ENCODE measurements at regions not wholly inside any gene's neighbourhood (a gene's known extent, or its start where the extent isn't known, plus 50 kb on each side); places are given as distances from the start of the nearest gene placed in this dataset.

GRCh38 chr2:3126171-3126910, 251.3 kb downstream of the EIPR1 start:
- Histone ChIP-seq H3K4me3 (no peak overlapping the region), H3K27me3 (ENCODE audit: low read depth) (no peaks in the 10 kb centered on the region), H3K36me3 (replicated peaks) (no peaks in the 10 kb centered on the region), H3K9me3 (no peaks in the 10 kb centered on the region), H3K4me1 (no peaks in the 10 kb centered on the region)
- in situ Hi-C loops (cut with MboI; ENCODE audit: low sequenced_read_pairs), result no loop called here
- no peak for DNase-seq (ENCODE audit: low spot score in 2 of 2)

- DNase-seq (ENCODE audit: low spot score in 2 of 2), result no peak
- H3K27me3 ChIP-seq (ENCODE audit: low read depth), result no peaks in the 10 kb centered on the region
- no peaks in the 10 kb centered on the region for H3K4me1 ChIP-seq
- no peaks in the 10 kb centered on the region for H3K9me3 ChIP-seq
- no peak overlapping the region for H3K4me3 ChIP-seq
- no peaks in the 10 kb centered on the region for H3K36me3 ChIP-seq (replicated peaks)
- in situ Hi-C loops (cut with MboI; ENCODE audit: low sequenced_read_pairs), result no loop called here
Observed at GRCh38 chr2:3125761-3126130, 251.9 kb downstream of the EIPR1 start.

GRCh38 chr2:3125001-3125760, 252.4 kb downstream of the EIPR1 start:
- H3K27me3 ChIP-seq (ENCODE audit: low read depth), result no peaks in the 10 kb centered on the region
- H3K4me3 ChIP-seq, result no peak overlapping the region
- no peaks in the 10 kb centered on the region for H3K9me3 ChIP-seq
- in situ Hi-C loops (cut with MboI; ENCODE audit: low sequenced_read_pairs), result no loop called here
- no peaks in the 10 kb centered on the region for H3K4me1 ChIP-seq
- no peaks in the 10 kb centered on the region for H3K36me3 ChIP-seq (replicated peaks)
- no peak for DNase-seq (ENCODE audit: low spot score in 2 of 2)

- Histone ChIP-seq H3K4me3 (no peak overlapping the region), H3K36me3 (replicated peaks) (no peaks in the 10 kb centered on the region), H3K4me1 (no peaks in the 10 kb centered on the region), H3K9me3 (no peaks in the 10 kb centered on the region), H3K27me3 (ENCODE audit: low read depth) (peaks cover 2% of the 10 kb centered on the region; the same call in 1 of the 2 replicates)
- DNase-seq (ENCODE audit: low spot score in 2 of 2), result no peak
- in situ Hi-C loops (cut with MboI; ENCODE audit: low sequenced_read_pairs), result no loop called here
Observed at GRCh38 chr2:3122525-3122924, 255.1 kb downstream of the EIPR1 start.

GRCh38 chr2:3121601-3122000, 256.0 kb downstream of the EIPR1 start:
- no peak for DNase-seq (ENCODE audit: low spot score in 2 of 2)
- Histone ChIP-seq H3K4me1 (no peaks in the 10 kb centered on the region), H3K4me3 (no peak overlapping the region), H3K9me3 (no peaks in the 10 kb centered on the region), H3K27me3 (ENCODE audit: low read depth) (peaks cover 2% of the 10 kb centered on the region; the same call in 1 of the 2 replicates), H3K36me3 (replicated peaks) (no peaks in the 10 kb centered on the region)
- in situ Hi-C loops (cut with MboI; ENCODE audit: low sequenced_read_pairs), result no loop called here

GRCh38 chr2:3117650-3118216, 259.9 kb downstream of the EIPR1 start:
- Histone ChIP-seq H3K27me3 (ENCODE audit: low read depth) (peaks cover 2% of the 10 kb centered on the region; the same call in 1 of the 2 replicates), H3K4me1 (no peaks in the 10 kb centered on the region)

GRCh38 chr2:3116371-3116770, 261.2 kb downstream of the EIPR1 start:
- no peak for DNase-seq (ENCODE audit: low spot score in 2 of 2)
- in situ Hi-C loops (cut with MboI; ENCODE audit: low sequenced_read_pairs), result no loop called here
- peaks cover 2% of the 10 kb centered on the region; the same call in 1 of the 2 replicates for H3K27me3 ChIP-seq (ENCODE audit: low read depth)
- H3K4me3 ChIP-seq, result no peak overlapping the region
- no peaks in the 10 kb centered on the region for H3K4me1 ChIP-seq
- H3K9me3 ChIP-seq, result no peaks in the 10 kb centered on the region
- no peaks in the 10 kb centered on the region for H3K36me3 ChIP-seq (replicated peaks)

More at GRCh38 chr2:3117650-3118216, 259.9 kb downstream of the EIPR1 start:
- Histone ChIP-seq H3K9me3 (no peaks in the 10 kb centered on the region), H3K36me3 (replicated peaks) (no peaks in the 10 kb centered on the region), H3K4me3 (no peak overlapping the region)
- in situ Hi-C loops (cut with MboI; ENCODE audit: low sequenced_read_pairs), result no loop called here
- DNase-seq (ENCODE audit: low spot score in 2 of 2), result no peak

- H3K4me1 ChIP-seq, result no peaks in the 10 kb centered on the region
- DNase-seq (ENCODE audit: low spot score in 2 of 2), result no peak
- H3K4me3 ChIP-seq, result no peak overlapping the region
- H3K9me3 ChIP-seq, result no peaks in the 10 kb centered on the region
- no peaks in the 10 kb centered on the region for H3K36me3 ChIP-seq (replicated peaks)
- H3K27me3 ChIP-seq (ENCODE audit: low read depth), result peaks cover 2% of the 10 kb centered on the region; the same call in 1 of the 2 replicates
- in situ Hi-C loops (cut with MboI; ENCODE audit: low sequenced_read_pairs), result no loop called here
Observed at GRCh38 chr2:3115301-3116042, 262.1 kb downstream of the EIPR1 start.

- in situ Hi-C loops (cut with MboI; ENCODE audit: low sequenced_read_pairs), result no loop called here
- Histone ChIP-seq H3K4me3 (no peak overlapping the region), H3K36me3 (replicated peaks) (no peaks in the 10 kb centered on the region), H3K27me3 (ENCODE audit: low read depth) (peaks cover 2% of the 10 kb centered on the region; the same call in 1 of the 2 replicates), H3K9me3 (no peaks in the 10 kb centered on the region), H3K4me1 (no peaks in the 10 kb centered on the region)
- DNase-seq (ENCODE audit: low spot score in 2 of 2), result no peak
Observed at GRCh38 chr2:3114406-3115185, 263.0 kb downstream of the EIPR1 start.

- in situ Hi-C loops (cut with MboI; ENCODE audit: low sequenced_read_pairs), result no loop called here
- no peaks in the 10 kb centered on the region for H3K27me3 ChIP-seq (ENCODE audit: low read depth)
Observed at GRCh38 chr2:3113769-3114168, 263.8 kb downstream of the EIPR1 start.

GRCh38 chr2:3113122-3113521, 264.5 kb downstream of the EIPR1 start:
- Histone ChIP-seq H3K4me3 (no peak overlapping the region), H3K9me3 (no peaks in the 10 kb centered on the region), H3K4me1 (no peaks in the 10 kb centered on the region), H3K27me3 (ENCODE audit: low read depth) (no peaks in the 10 kb centered on the region), H3K36me3 (replicated peaks) (no peaks in the 10 kb centered on the region)
- no peak for DNase-seq (ENCODE audit: low spot score in 2 of 2)
- in situ Hi-C loops (cut with MboI; ENCODE audit: low sequenced_read_pairs), result no loop called here

More at GRCh38 chr2:3113769-3114168, 263.8 kb downstream of the EIPR1 start:
- Histone ChIP-seq H3K4me1 (no peaks in the 10 kb centered on the region), H3K36me3 (replicated peaks) (no peaks in the 10 kb centered on the region), H3K9me3 (no peaks in the 10 kb centered on the region), H3K4me3 (no peak overlapping the region)
- DNase-seq (ENCODE audit: low spot score in 2 of 2), result no peak

GRCh38 chr2:3112553-3112952, 265.1 kb downstream of the EIPR1 start:
- no peaks in the 10 kb centered on the region for H3K4me1 ChIP-seq
- DNase-seq (ENCODE audit: low spot score in 2 of 2), result no peak
- in situ Hi-C loops (cut with MboI; ENCODE audit: low sequenced_read_pairs), result no loop called here
- no peaks in the 10 kb centered on the region for H3K9me3 ChIP-seq
- no peak overlapping the region for H3K4me3 ChIP-seq
- H3K36me3 ChIP-seq (replicated peaks), result no peaks in the 10 kb centered on the region
- H3K27me3 ChIP-seq (ENCODE audit: low read depth), result no peaks in the 10 kb centered on the region

GRCh38 chr2:3112131-3112530, 265.5 kb downstream of the EIPR1 start:
- Histone ChIP-seq H3K27me3 (ENCODE audit: low read depth) (no peaks in the 10 kb centered on the region), H3K4me1 (no peaks in the 10 kb centered on the region), H3K4me3 (no peak overlapping the region), H3K9me3 (no peaks in the 10 kb centered on the region), H3K36me3 (replicated peaks) (no peaks in the 10 kb centered on the region)
- no peak for DNase-seq (ENCODE audit: low spot score in 2 of 2)
- in situ Hi-C loops (cut with MboI; ENCODE audit: low sequenced_read_pairs), result no loop called here
